Right lobe of liver (tissue), 6 donors: ENCODE measurements at regions not wholly inside any gene's neighbourhood (a gene's known extent, or its start where the extent isn't known, plus 50 kb on each side); places are given as distances from the start of the nearest gene placed in this dataset.

Source experiments
- ATAC-seq, 4 donors: fragments of 200-7000 bp; cut with Tn5 transposase; one replicate each; pipeline ENCODE4 v1.9.1; 2020; ENCODE audit warnings: mild to moderate bottlenecking in 4 of 4, moderate library complexity in 4 of 4
- DNase-seq, 3 donors: peaks; one replicate each; pipeline ENCODE4 v3.0.0-alpha.2; 2020
- H3K27ac ChIP-seq, 3 donors: fragments of 200-600 bp; one replicate each; pipeline ENCODE4 v1.8.0; 2022
- H3K27me3 ChIP-seq, 2 donors: fragments of 200-600 bp; one replicate each; pipeline ENCODE4 v1.8.0; 2022
- H3K36me3 ChIP-seq, 4 donors: fragments of 200-600 bp; sonication (generic) in 1 of 4; one replicate each; pipeline versions ENCODE4 v1.5.1 to v1.8.0; 2017 to 2022; ENCODE audit warnings: control low read depth in 1 of 4
- H3K4me1 ChIP-seq, 4 donors: fragments of 200-600 bp; sonication (generic) in 1 of 4; one replicate each; pipeline versions ENCODE4 v1.5.1 to v1.8.0; 2017 to 2022; ENCODE audit warnings: control low read depth in 1 of 4
- H3K4me3 ChIP-seq, 3 donors: fragments of 200-600 bp; one replicate each; pipeline ENCODE4 v1.8.0; 2022
- H3K9me3 ChIP-seq, 4 donors: fragments of 200-600 bp; sonication (generic) in 1 of 4; one replicate each; pipeline versions ENCODE4 v1.5.1 to v1.8.0; 2017 to 2022; ENCODE audit warnings: control low read depth in 1 of 4
- CTCF ChIP-seq, 4 donors: fragments of 200-600 bp in 3 of 4; fragments of 450-650 bp in 1 of 4; IDR thresholded peaks; one replicate each; pipeline versions ENCODE4 v1.5.1 to v1.8.0; 2016 to 2022; ENCODE audit warnings: antibody characterized with exemption in 4 of 4, mild to moderate bottlenecking in 2 of 4
- POLR2A ChIP-seq: fragments of 450-650 bp; IDR thresholded peaks from one replicate; pipeline ENCODE4 v1.6.1; 2017; ENCODE audit warnings: antibody characterized with exemption, mild to moderate bottlenecking
- WGBS: methylation state at CpG from one replicate; pipeline ENCODE4 v1.1.6; 2018; ENCODE audit warnings: low coverage, low lambda C conversion rate; ENCODE audit not compliant: insufficient coverage; ENCODE audit errors: missing lambda C conversion rate; 5-methylcytosine and 5-hydroxymethylcytosine counted together
- intact Hi-C, 2 donors: fragments of 100-400 bp; cut with DNase I; formaldehyde crosslinking; loops; one replicate each; pipeline versions ENCODE4 v1.11.2 to v1.14.1; 2022
- donor health status: DM: no; HTN: yes; CAD: no.
- donor health status: DM: no; HTN: no; CAD: no.
- donor health status: DM: no; HTN: no; CAD: no.
- donor health status: DM: no; HTN: yes; CAD: no.
- donor health status: DM: no; HTN: yes; CAD: no.

- Histone ChIP-seq H3K27me3 (no peaks in the 10 kb centered on the region), H3K27ac (no peak overlapping the region), H3K4me1 (no peaks in the 10 kb centered on the region), H3K9me3 (no peaks in the 10 kb centered on the region), H3K36me3 (no peaks in the 10 kb centered on the region), H3K4me3 (no peak overlapping the region)
- WGBS = 24% methylated on average over 2 of the region's 2 CpGs
- DNase-seq = no peak
- TF ChIP-seq POLR2A = no peak
- no peak for TF ChIP-seq CTCF (IDR thresholded peaks at IDR 0.05)
- ATAC-seq = no peak
- intact Hi-C loops = no loop called here
These were observed 326.3 kb downstream of the CCSER2 start for GRCh38 chr10:84654671-84655070.

GRCh38 chr10:84659027-84659426 lies 330.6 kb downstream of the CCSER2 start:
- no peak overlapping the region for H3K27ac ChIP-seq
- no peak for DNase-seq
- H3K36me3 ChIP-seq = no peaks in the 10 kb centered on the region
- H3K9me3 ChIP-seq = no peaks in the 10 kb centered on the region
- no peak overlapping the region for H3K4me3 ChIP-seq
- TF ChIP-seq CTCF (IDR thresholded peaks at IDR 0.05) (no peak), POLR2A (no peak)
- no peaks in the 10 kb centered on the region for H3K27me3 ChIP-seq
- no peaks in the 10 kb centered on the region for H3K4me1 ChIP-seq
- intact Hi-C loops = no loop called here
- no peak for ATAC-seq
- WGBS = 49% methylated on average over 4 of the region's 6 CpGs

DNA sequence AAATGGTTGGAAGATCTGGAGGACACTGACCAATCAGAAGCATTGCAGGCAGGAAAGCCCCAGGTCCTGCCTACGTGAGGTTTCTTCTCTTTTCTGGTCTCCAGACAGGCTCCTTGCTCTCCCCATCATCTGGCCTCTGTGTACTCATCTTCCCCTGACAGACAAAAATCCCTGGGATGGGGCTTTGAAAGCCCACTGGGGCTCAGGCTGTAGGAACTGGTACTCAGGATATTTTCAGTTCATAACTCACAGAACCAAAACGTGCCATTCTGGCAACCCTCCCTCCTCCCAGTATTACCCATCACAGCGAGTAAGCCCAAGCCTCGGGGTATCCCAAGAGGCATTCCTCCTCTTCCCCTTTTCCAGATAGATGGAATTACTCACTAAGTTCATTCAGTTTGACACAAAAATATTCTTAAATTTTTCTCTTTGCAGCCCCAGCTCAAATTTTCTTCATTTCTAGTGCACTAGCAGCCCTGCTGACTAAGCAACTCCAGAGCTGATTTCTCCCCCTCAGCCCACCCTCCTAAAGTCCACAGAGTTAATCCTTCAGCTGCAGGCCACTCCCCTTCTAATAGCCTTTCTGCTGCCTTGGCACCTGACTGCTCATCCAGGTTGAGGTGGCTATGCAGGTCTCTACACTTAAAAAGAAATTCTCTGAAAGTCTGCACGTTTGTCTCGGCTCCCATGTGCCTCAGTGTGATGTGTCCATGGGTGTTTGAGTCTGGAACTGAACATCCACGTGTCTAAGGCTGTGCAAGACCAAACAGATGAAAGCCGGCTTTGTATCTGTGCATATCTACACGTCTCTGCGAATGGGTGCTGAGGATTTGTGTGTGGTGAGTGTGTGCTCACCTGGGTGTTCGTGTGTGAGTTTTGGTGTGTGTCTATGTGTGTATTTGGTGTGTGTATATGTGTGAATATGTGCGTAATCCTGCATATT lies 331.4 kb downstream of the CCSER2 start:
- H3K36me3 ChIP-seq = no peaks in the 10 kb centered on the region
- no peaks in the 10 kb centered on the region for H3K4me1 ChIP-seq
- WGBS = 53% methylated on average over 8 of the region's 12 CpGs
- DNase-seq (no peak), ATAC-seq (no peak)
- H3K27me3 ChIP-seq = no peaks in the 10 kb centered on the region
- intact Hi-C loops = no loop called here
- no peak overlapping the region for H3K27ac ChIP-seq
- H3K9me3 ChIP-seq = no peaks in the 10 kb centered on the region
- no peak overlapping the region for H3K4me3 ChIP-seq
- no peak for TF ChIP-seq POLR2A
- no peak for TF ChIP-seq CTCF (IDR thresholded peaks at IDR 0.05)

GRCh38 chr10:84660450-84661159 lies 332.2 kb downstream of the CCSER2 start:
- H3K9me3 ChIP-seq = no peaks in the 10 kb centered on the region
- no peaks in the 10 kb centered on the region for H3K27me3 ChIP-seq
- ATAC-seq (no peak), DNase-seq (no peak)
- TF ChIP-seq POLR2A (no peak), CTCF (IDR thresholded peaks at IDR 0.05) (no peak)
- no peak overlapping the region for H3K27ac ChIP-seq
- H3K36me3 ChIP-seq = no peaks in the 10 kb centered on the region
- no peak overlapping the region for H3K4me3 ChIP-seq
- intact Hi-C loops = no loop called here
- WGBS = 58% methylated on average over 9 of the region's 9 CpGs
- no peaks in the 10 kb centered on the region for H3K4me1 ChIP-seq
